ENCODE measurements at regions not wholly inside any gene's neighbourhood (a gene's known extent, or its start where the extent isn't known, plus 50 kb on each side); places are given as distances from the start of the nearest gene placed in this dataset.

- DNase-seq: no peak
- Histone ChIP-seq H3K36me3 (no peaks in the 10 kb centered on the region), H3K4me3 (no peak overlapping the region), H3K27ac (no peak overlapping the region), H3K27me3 (no peaks in the 10 kb centered on the region), H3K9me3 (no peaks in the 10 kb centered on the region), H3K4me1 (no peaks in the 10 kb centered on the region)
- ATAC-seq: no peak
- intact Hi-C loops (cut with DNase I): no loop called here
- TF ChIP-seq, protein P1, sequence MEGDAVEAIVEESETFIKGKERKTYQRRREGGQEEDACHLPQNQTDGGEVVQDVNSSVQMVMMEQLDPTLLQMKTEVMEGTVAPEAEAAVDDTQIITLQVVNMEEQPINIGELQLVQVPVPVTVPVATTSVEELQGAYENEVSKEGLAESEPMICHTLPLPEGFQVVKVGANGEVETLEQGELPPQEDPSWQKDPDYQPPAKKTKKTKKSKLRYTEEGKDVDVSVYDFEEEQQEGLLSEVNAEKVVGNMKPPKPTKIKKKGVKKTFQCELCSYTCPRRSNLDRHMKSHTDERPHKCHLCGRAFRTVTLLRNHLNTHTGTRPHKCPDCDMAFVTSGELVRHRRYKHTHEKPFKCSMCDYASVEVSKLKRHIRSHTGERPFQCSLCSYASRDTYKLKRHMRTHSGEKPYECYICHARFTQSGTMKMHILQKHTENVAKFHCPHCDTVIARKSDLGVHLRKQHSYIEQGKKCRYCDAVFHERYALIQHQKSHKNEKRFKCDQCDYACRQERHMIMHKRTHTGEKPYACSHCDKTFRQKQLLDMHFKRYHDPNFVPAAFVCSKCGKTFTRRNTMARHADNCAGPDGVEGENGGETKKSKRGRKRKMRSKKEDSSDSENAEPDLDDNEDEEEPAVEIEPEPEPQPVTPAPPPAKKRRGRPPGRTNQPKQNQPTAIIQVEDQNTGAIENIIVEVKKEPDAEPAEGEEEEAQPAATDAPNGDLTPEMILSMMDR (IDR thresholded peaks at IDR 0.05): no peak
Measured at GRCh38 chr18:29185801-29186200, 1008.9 kb upstream of the CDH2 start.

DNA sequence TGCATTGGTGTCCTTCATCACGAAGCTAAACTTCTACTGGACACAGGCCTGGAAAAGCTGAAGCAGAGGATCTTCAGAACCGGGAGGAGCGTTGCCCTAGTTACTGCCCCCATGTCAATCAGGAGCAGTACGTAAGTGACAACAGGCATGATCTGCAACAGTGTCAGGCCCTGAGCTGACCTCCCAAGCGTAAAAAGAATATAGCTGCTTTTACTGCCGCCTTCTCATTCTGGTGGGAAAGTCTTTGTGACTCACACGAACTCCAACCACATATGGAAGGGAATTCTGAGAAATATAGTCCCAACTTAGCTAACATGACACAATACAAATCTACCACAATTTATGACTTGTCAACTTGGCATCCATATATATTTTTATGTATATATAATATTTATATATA lies 1007.7 kb upstream of the CDH2 start:
- ATAC-seq (no peak), DNase-seq (no peak)
- Histone ChIP-seq H3K4me3 (no peak overlapping the region), H3K4me1 (no peaks in the 10 kb centered on the region), H3K36me3 (no peaks in the 10 kb centered on the region), H3K9me3 (no peaks in the 10 kb centered on the region), H3K27me3 (no peaks in the 10 kb centered on the region), H3K27ac (no peak overlapping the region)
- TF ChIP-seq, protein P1 (IDR thresholded peaks at IDR 0.05): no peak
- intact Hi-C loops (cut with DNase I): no loop called here

DNA sequence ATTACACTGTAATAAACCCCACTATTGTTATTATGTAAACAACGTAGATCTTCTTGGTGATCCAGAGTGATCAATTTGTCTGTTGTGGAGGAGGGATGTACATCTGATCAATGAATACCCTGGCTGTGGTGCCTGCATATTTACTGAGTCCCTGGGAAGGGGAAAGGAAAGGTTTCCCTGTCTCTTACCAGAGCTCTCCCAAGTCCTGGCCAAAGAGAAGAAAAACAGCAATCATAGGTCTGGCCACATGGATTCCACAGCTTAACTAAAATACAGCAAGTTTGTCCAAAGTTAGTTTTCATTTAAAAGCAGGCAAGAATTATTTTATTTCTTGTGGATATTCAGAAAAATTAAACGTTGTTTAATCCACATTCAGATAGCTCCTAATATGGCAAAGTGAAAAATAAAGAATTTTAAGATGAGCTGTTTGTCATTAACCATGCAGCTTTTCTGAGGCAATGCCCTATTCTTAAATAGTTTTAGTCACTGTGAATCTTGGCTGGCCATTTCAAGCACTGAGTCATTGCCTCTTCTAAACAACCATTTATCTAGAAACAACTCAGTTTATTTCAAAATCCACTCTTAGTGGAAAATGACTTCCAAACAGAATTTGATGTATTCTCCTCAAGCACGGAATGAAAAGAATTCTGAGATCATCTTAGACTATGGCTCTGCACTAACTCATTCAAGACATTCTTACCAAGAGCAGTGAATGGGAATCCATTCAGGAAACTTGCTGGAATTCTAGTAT lies 1004.4 kb upstream of the CDH2 start:
- TF ChIP-seq, protein P1 (IDR thresholded peaks at IDR 0.05): no peak
- Histone ChIP-seq H3K36me3 (no peaks in the 10 kb centered on the region), H3K9me3 (no peaks in the 10 kb centered on the region), H3K4me3 (no peak overlapping the region), H3K27me3 (no peaks in the 10 kb centered on the region), H3K4me1 (no peaks in the 10 kb centered on the region), H3K27ac (peak overlapping the region; percentile 27)
- no peak for DNase-seq
- intact Hi-C loops (cut with DNase I): no loop called here
- no peak for ATAC-seq

DNA sequence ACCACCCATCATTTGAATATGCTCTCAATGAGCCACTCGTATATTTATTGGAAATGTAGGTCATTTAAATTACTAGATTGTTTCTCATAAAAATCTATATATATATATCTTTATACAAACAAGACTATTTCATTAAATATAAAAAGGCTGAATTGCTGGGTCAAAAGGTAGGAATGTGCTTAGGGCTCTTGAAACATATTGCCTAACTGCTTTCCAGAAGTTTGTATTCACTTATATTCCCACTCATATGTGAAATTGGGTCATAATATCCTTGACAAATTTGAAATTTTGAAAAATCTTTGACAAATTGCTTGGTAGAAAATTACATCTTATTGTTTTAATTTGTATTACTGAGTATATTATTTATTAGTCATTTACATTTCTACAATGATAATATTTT lies 999.8 kb upstream of the CDH2 start:
- Histone ChIP-seq H3K9me3 (no peaks in the 10 kb centered on the region), H3K27ac (no peak overlapping the region), H3K4me1 (no peaks in the 10 kb centered on the region), H3K27me3 (no peaks in the 10 kb centered on the region), H3K4me3 (no peak overlapping the region), H3K36me3 (no peaks in the 10 kb centered on the region)
- TF ChIP-seq, protein P1 (IDR thresholded peaks at IDR 0.05): no peak
- ATAC-seq (no peak), DNase-seq (no peak)
- intact Hi-C loops (cut with DNase I): no loop called here

DNA sequence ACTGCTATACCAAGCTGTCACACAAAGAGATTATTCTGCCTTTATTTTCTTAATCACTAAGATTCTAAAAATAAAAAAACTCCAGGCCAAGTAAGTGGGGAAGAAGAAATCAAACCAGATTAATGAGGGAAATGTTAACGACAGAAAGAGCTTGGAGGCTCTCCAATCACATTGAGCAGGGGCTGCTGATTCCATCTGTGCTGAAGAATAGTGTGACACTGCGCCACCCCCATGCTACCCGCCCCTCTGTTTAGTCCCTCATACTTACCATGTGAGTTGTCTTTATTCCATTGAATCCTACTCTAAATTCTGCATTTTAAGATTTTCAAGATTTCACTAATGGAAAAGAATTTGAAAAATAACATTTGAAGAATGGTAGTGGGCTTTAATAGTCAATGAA lies 998.0 kb upstream of the CDH2 start:
- TF ChIP-seq, protein P1 (IDR thresholded peaks at IDR 0.05): no peak
- no peaks in the 10 kb centered on the region for H3K27me3 ChIP-seq
- no peak overlapping the region for H3K4me3 ChIP-seq
- H3K4me1 ChIP-seq: no peaks in the 10 kb centered on the region
- intact Hi-C loops (cut with DNase I): no loop called here
- no peak for ATAC-seq
- no peak overlapping the region for H3K27ac ChIP-seq
- H3K36me3 ChIP-seq: no peaks in the 10 kb centered on the region
- no peaks in the 10 kb centered on the region for H3K9me3 ChIP-seq
- DNase-seq: no peak

- no peaks in the 10 kb centered on the region for H3K9me3 ChIP-seq
- TF ChIP-seq, protein P1 (IDR thresholded peaks at IDR 0.05): no peak
- no peak for ATAC-seq
- H3K27me3 ChIP-seq: no peaks in the 10 kb centered on the region
- intact Hi-C loops (cut with DNase I): no loop called here
- no peaks in the 10 kb centered on the region for H3K4me1 ChIP-seq
- DNase-seq: no peak
- no peak overlapping the region for H3K27ac ChIP-seq
- no peak overlapping the region for H3K4me3 ChIP-seq
- H3K36me3 ChIP-seq: no peaks in the 10 kb centered on the region
Measured at GRCh38 chr18:29172756-29173067, 995.8 kb upstream of the CDH2 start.

Data from upper lobe of right lung (tissue), 1 donor.